ENCODE measurements at regions not wholly inside any gene's neighbourhood (a gene's known extent, or its start where the extent isn't known, plus 50 kb on each side); places are given as distances from the start of the nearest gene placed in this dataset.
A peak's percentile ranks its signal among the peaks of the same experiment; 100 is the strongest.

- H3K9me3 ChIP-seq (ENCODE audit: low read length), result no peaks in the 10 kb centered on the region
- no peaks in the 10 kb centered on the region for H3K79me2 ChIP-seq (ENCODE audit: insufficient read depth, low read length)
- no peaks in the 10 kb centered on the region for H3K36me3 ChIP-seq (ENCODE audit: insufficient read depth, low read length)
- no peaks in the 10 kb centered on the region for H3K27me3 ChIP-seq (ENCODE audit: insufficient read depth, low read length)
- no peak overlapping the region for H3K4me3 ChIP-seq (ENCODE audit: low read depth, low read length, poor library complexity, severe bottlenecking)
- no peaks in the 10 kb centered on the region for H4K20me1 ChIP-seq (ENCODE audit: insufficient read depth, low read length)
- no peak overlapping the region for H3K27ac ChIP-seq (ENCODE audit: low read depth, low read length, poor library complexity, severe bottlenecking)
- no peak for TF ChIP-seq CTCF (IDR thresholded peaks at IDR 0.05; ENCODE audit: low read length)
- no peak for TF ChIP-seq EZH2 (IDR thresholded peaks at IDR 0.05; ENCODE audit: borderline replicate concordance, low read length)
- no peaks in the 10 kb centered on the region for H3F3A ChIP-seq (ENCODE audit: insufficient read depth, low read length)
- no peak overlapping the region for H3K4me2 ChIP-seq (ENCODE audit: low read length)
- H2AFZ ChIP-seq (ENCODE audit: low read length), result no peak overlapping the region
- H3K4me1 ChIP-seq (ENCODE audit: insufficient read depth, low read length, severe bottlenecking), result no peaks in the 10 kb centered on the region
- no peaks in the 10 kb centered on the region for H3K9me2 ChIP-seq (ENCODE audit: low read depth, low read length)
- H3K9ac ChIP-seq (ENCODE audit: low read length), result no peak overlapping the region
Observed at GRCh38 chr9:31969552-31969951, 414.9 kb upstream of the ACO1 start.

GRCh38 chr9:31983895-31984294 lies 400.5 kb upstream of the ACO1 start:
- Histone ChIP-seq H3K4me1 (ENCODE audit: insufficient read depth, low read length, severe bottlenecking) (no peaks in the 10 kb centered on the region), H3K9me2 (ENCODE audit: low read depth, low read length) (no peaks in the 10 kb centered on the region), H3K79me2 (ENCODE audit: insufficient read depth, low read length) (no peaks in the 10 kb centered on the region), H4K20me1 (ENCODE audit: insufficient read depth, low read length) (no peaks in the 10 kb centered on the region), H3K4me3 (ENCODE audit: low read depth, low read length, poor library complexity, severe bottlenecking) (no peak overlapping the region), H3K9ac (ENCODE audit: low read length) (no peak overlapping the region), H3K4me2 (ENCODE audit: low read length) (no peak overlapping the region), H3K9me3 (ENCODE audit: low read length) (no peaks in the 10 kb centered on the region), H3K36me3 (ENCODE audit: insufficient read depth, low read length) (no peaks in the 10 kb centered on the region), H2AFZ (ENCODE audit: low read length) (no peak overlapping the region), H3F3A (ENCODE audit: insufficient read depth, low read length) (no peaks in the 10 kb centered on the region), H3K27me3 (ENCODE audit: insufficient read depth, low read length) (no peaks in the 10 kb centered on the region), H3K27ac (ENCODE audit: low read depth, low read length, poor library complexity, severe bottlenecking) (no peak overlapping the region)
- TF ChIP-seq EZH2 (IDR thresholded peaks at IDR 0.05; ENCODE audit: borderline replicate concordance, low read length) (no peak), CTCF (IDR thresholded peaks at IDR 0.05; ENCODE audit: low read length) (no peak)

GRCh38 chr9:31996331-31996730 lies 388.1 kb upstream of the ACO1 start:
- no peak overlapping the region for H2AFZ ChIP-seq (ENCODE audit: low read length)
- H3K4me3 ChIP-seq (ENCODE audit: low read depth, low read length, poor library complexity, severe bottlenecking), result no peak overlapping the region
- no peaks in the 10 kb centered on the region for H3K36me3 ChIP-seq (ENCODE audit: insufficient read depth, low read length)
- H3K9me3 ChIP-seq (ENCODE audit: low read length), result no peaks in the 10 kb centered on the region
- H3K27ac ChIP-seq (ENCODE audit: low read depth, low read length, poor library complexity, severe bottlenecking), result no peak overlapping the region
- no peak overlapping the region for H3K4me2 ChIP-seq (ENCODE audit: low read length)
- H3K27me3 ChIP-seq (ENCODE audit: insufficient read depth, low read length), result no peaks in the 10 kb centered on the region
- H3K9ac ChIP-seq (ENCODE audit: low read length), result no peak overlapping the region
- H3K79me2 ChIP-seq (ENCODE audit: insufficient read depth, low read length), result no peaks in the 10 kb centered on the region
- H3K9me2 ChIP-seq (ENCODE audit: low read depth, low read length), result no peaks in the 10 kb centered on the region
- H3K4me1 ChIP-seq (ENCODE audit: insufficient read depth, low read length, severe bottlenecking), result no peaks in the 10 kb centered on the region
- no peaks in the 10 kb centered on the region for H3F3A ChIP-seq (ENCODE audit: insufficient read depth, low read length)
- no peaks in the 10 kb centered on the region for H4K20me1 ChIP-seq (ENCODE audit: insufficient read depth, low read length)
- TF ChIP-seq EZH2 (IDR thresholded peaks at IDR 0.05; ENCODE audit: borderline replicate concordance, low read length) (no peak), CTCF (IDR thresholded peaks at IDR 0.05; ENCODE audit: low read length) (peak; percentile 24; the same call in 1 of the 2 replicates)
